DOHH2 (cell line): ENCODE measurements at regions not wholly inside any gene's neighbourhood (a gene's known extent, or its start where the extent isn't known, plus 50 kb on each side); places are given as distances from the start of the nearest gene placed in this dataset.

Experiments
- H3F3A ChIP-seq: fragments of 200-600 bp; sonication (generic), shearing (Covaris generic); 2 replicates; pipeline ENCODE4 v1.6.0; 2016; ENCODE audit warnings: antibody characterized with exemption, mild to moderate bottlenecking; ENCODE audit not compliant: control insufficient read depth, insufficient read depth
- H3K27ac ChIP-seq: fragments of 200-600 bp; sonication (generic); 2 replicates; pipeline ENCODE4 v1.5.1; 2014; ENCODE audit warnings: low read depth, mild to moderate bottlenecking, low read length, moderate library complexity
- H3K27me3 ChIP-seq: fragments of 200-600 bp; sonication (generic); 2 replicates; pipeline ENCODE4 v1.6.1; 2014; ENCODE audit warnings: mild to moderate bottlenecking, low read length, mixed read lengths; ENCODE audit not compliant: control insufficient read depth
- H3K36me3 ChIP-seq: fragments of 200-600 bp; sonication (generic); 2 replicates; pipeline ENCODE4 v1.6.1; 2014; ENCODE audit warnings: mild to moderate bottlenecking, low read length, moderate library complexity, mixed read lengths; ENCODE audit not compliant: control insufficient read depth
- H3K4me1 ChIP-seq: fragments of 200-600 bp; sonication (generic); 2 replicates; pipeline ENCODE4 v1.6.1; 2014; ENCODE audit warnings: mild to moderate bottlenecking, low read length, mixed read lengths; ENCODE audit not compliant: control insufficient read depth
- H3K4me2 ChIP-seq: fragments of 200-600 bp; sonication (generic); 2 replicates; pipeline ENCODE4 v1.6.0; 2014; ENCODE audit warnings: mild to moderate bottlenecking, low read length, moderate library complexity
- H3K4me3 ChIP-seq: fragments of 200-600 bp; sonication (generic); 2 replicates; pipeline ENCODE4 v1.5.1; 2014; ENCODE audit warnings: mild to moderate bottlenecking, low read length, mixed read lengths
- H3K79me2 ChIP-seq: fragments of 200-600 bp; sonication (generic); 2 replicates; pipeline ENCODE4 v1.6.1; 2014; ENCODE audit warnings: mild to moderate bottlenecking, low read length, mixed read lengths; ENCODE audit not compliant: control insufficient read depth
- H3K9me2 ChIP-seq: fragments of 200-600 bp; sonication (generic); replicated peaks from 2 replicates; pipeline ENCODE4 v1.6.1; 2014; ENCODE audit warnings: mild to moderate bottlenecking, low read length, mixed read lengths; ENCODE audit not compliant: control insufficient read depth
- H3K9me3 ChIP-seq: fragments of 200-600 bp; sonication (generic); 2 replicates; pipeline ENCODE4 v1.6.1; 2014; ENCODE audit warnings: antibody characterized with exemption, low read length, mixed read lengths; ENCODE audit not compliant: control insufficient read depth, insufficient read depth
- H4K20me1 ChIP-seq: fragments of 200-600 bp; sonication (generic); 2 replicates; pipeline ENCODE4 v1.6.0; 2014; ENCODE audit warnings: low read depth, mild to moderate bottlenecking, antibody characterized with exemption, low read length, moderate library complexity; ENCODE audit not compliant: control insufficient read depth, insufficient read depth
- CTCF ChIP-seq: fragments of 200-600 bp; sonication (generic); IDR thresholded peaks from one replicate; pipeline ENCODE4 v1.5.1; 2014; ENCODE audit warnings: antibody characterized with exemption, mild to moderate bottlenecking, low read depth, low read length; ENCODE audit not compliant: poor library complexity, severe bottlenecking
- EZH2phosphoT487 ChIP-seq: fragments of 200-600 bp; sonication (generic); IDR thresholded peaks from 2 replicates; pipeline ENCODE4 v1.6.1; 2017; ENCODE audit warnings: borderline replicate concordance, mild to moderate bottlenecking, antibody characterized with exemption, low read length, moderate library complexity, mixed read lengths

GRCh38 chr5:54658010-54658409, 140.5 kb downstream of the SNX18 start:
- no peaks in the 10 kb centered on the region for H3K79me2 ChIP-seq
- H3F3A ChIP-seq, result no peaks in the 10 kb centered on the region
- H3K4me2 ChIP-seq, result no peak overlapping the region
- H3K27me3 ChIP-seq, result no peaks in the 10 kb centered on the region
- TF ChIP-seq EZH2phosphoT487 (no peak), CTCF (no peak)
- no peaks in the 10 kb centered on the region for H3K9me3 ChIP-seq
- H3K9me2 ChIP-seq, result no peaks in the 10 kb centered on the region
- no peak overlapping the region for H3K4me3 ChIP-seq
- H3K4me1 ChIP-seq, result no peaks in the 10 kb centered on the region
- H4K20me1 ChIP-seq, result no peaks in the 10 kb centered on the region
- no peak overlapping the region for H3K27ac ChIP-seq
- H3K36me3 ChIP-seq, result no peaks in the 10 kb centered on the region

- Histone ChIP-seq H3K27me3 (no peaks in the 10 kb centered on the region), H3K4me2 (no peak overlapping the region), H3K79me2 (no peaks in the 10 kb centered on the region), H3K27ac (no peak overlapping the region), H3K4me3 (no peak overlapping the region), H3K4me1 (no peaks in the 10 kb centered on the region), H3K9me3 (no peaks in the 10 kb centered on the region), H3K36me3 (no peaks in the 10 kb centered on the region), H4K20me1 (no peaks in the 10 kb centered on the region), H3F3A (no peaks in the 10 kb centered on the region), H3K9me2 (no peaks in the 10 kb centered on the region)
- no peak for TF ChIP-seq EZH2phosphoT487
- TF ChIP-seq CTCF, result no peak
Observed at GRCh38 chr5:54656261-54656728, 138.7 kb downstream of the SNX18 start.

GRCh38 chr5:54655761-54656160, 138.2 kb downstream of the SNX18 start:
- Histone ChIP-seq H3F3A (no peaks in the 10 kb centered on the region), H3K4me1 (no peaks in the 10 kb centered on the region), H4K20me1 (no peaks in the 10 kb centered on the region), H3K4me2 (no peak overlapping the region), H3K9me2 (no peaks in the 10 kb centered on the region), H3K4me3 (no peak overlapping the region), H3K27me3 (no peaks in the 10 kb centered on the region), H3K36me3 (no peaks in the 10 kb centered on the region), H3K9me3 (no peaks in the 10 kb centered on the region), H3K27ac (no peak overlapping the region), H3K79me2 (no peaks in the 10 kb centered on the region)
- TF ChIP-seq EZH2phosphoT487, result no peak
- no peak for TF ChIP-seq CTCF

GRCh38 chr5:54655266-54655665, 137.7 kb downstream of the SNX18 start:
- Histone ChIP-seq H3K4me1 (no peaks in the 10 kb centered on the region), H3K27ac (no peak overlapping the region), H3K79me2 (no peaks in the 10 kb centered on the region), H3K9me2 (no peaks in the 10 kb centered on the region), H3K27me3 (no peaks in the 10 kb centered on the region), H3K4me3 (no peak overlapping the region), H3K9me3 (no peaks in the 10 kb centered on the region), H4K20me1 (no peaks in the 10 kb centered on the region), H3K36me3 (no peaks in the 10 kb centered on the region), H3K4me2 (no peak overlapping the region), H3F3A (no peaks in the 10 kb centered on the region)
- no peak for TF ChIP-seq CTCF
- TF ChIP-seq EZH2phosphoT487, result no peak
